Fibroblast of lung (primary cell): ENCODE measurements at regions not wholly inside any gene's neighbourhood (a gene's known extent, or its start where the extent isn't known, plus 50 kb on each side); places are given as distances from the start of the nearest gene placed in this dataset.

Experiments
- DNase-seq, 2 donors: peaks; one replicate each; pipeline versions ENCODE4 v3.0.0 to v3.0.0-alpha.2; 2010; ENCODE audit warnings: low read depth in 2 of 2
- H2AFZ ChIP-seq: 2 replicates; pipeline ENCODE4 v1.5.1; 2012; ENCODE audit warnings: low read length, control low read depth, inconsistent platforms
- H3K27ac ChIP-seq: 2 replicates; pipeline ENCODE4 v1.5.1; 2011; ENCODE audit warnings: low read length, control low read depth; ENCODE audit not compliant: insufficient read depth
- H3K27me3 ChIP-seq: 2 replicates; pipeline ENCODE4 v1.5.1; 2011; ENCODE audit warnings: mild to moderate bottlenecking, low read length; ENCODE audit not compliant: control insufficient read depth, insufficient read depth
- H3K36me3 ChIP-seq: 2 replicates; pipeline ENCODE4 v1.5.1; 2011; ENCODE audit warnings: low read length; ENCODE audit not compliant: control insufficient read depth, insufficient read depth
- H3K4me1 ChIP-seq: 2 replicates; pipeline ENCODE4 v1.5.1; 2011; ENCODE audit warnings: low read length; ENCODE audit not compliant: control insufficient read depth, insufficient read depth; ENCODE audit errors: extremely low read depth
- H3K4me2 ChIP-seq: 2 replicates; pipeline ENCODE4 v1.5.1; 2011; ENCODE audit warnings: low read length, control low read depth; ENCODE audit not compliant: insufficient read depth; ENCODE audit errors: extremely low read depth
- H3K4me3 ChIP-seq, 4 experiments: fragments of 200-600 bp in 1 of 4; sonication (generic) in 1 of 4; replicated peaks in 1 of 4; 2 replicates each; pipeline ENCODE4 v1.5.1; 2011 to 2016; ENCODE audit warnings: low read length in 4 of 4, low read depth in 3 of 4, mild to moderate bottlenecking in 3 of 4, control low read depth in 2 of 4, inconsistent platforms in 1 of 4, mixed read lengths in 1 of 4; ENCODE audit not compliant: insufficient read depth in 1 of 4; ENCODE audit errors: control extremely low read depth in 1 of 4
- H3K79me2 ChIP-seq: 2 replicates; pipeline ENCODE4 v1.5.1; 2012; ENCODE audit warnings: mild to moderate bottlenecking, low read length, inconsistent platforms; ENCODE audit not compliant: control insufficient read depth, insufficient read depth
- H3K9ac ChIP-seq: 2 replicates; pipeline ENCODE4 v1.5.1; 2011; ENCODE audit warnings: mild to moderate bottlenecking, low read length, control low read depth; ENCODE audit not compliant: insufficient read depth
- H3K9me3 ChIP-seq: 2 replicates; pipeline ENCODE4 v1.5.1; 2012; ENCODE audit warnings: low read depth, low read length; ENCODE audit not compliant: control insufficient read depth, insufficient read depth
- H4K20me1 ChIP-seq: 2 replicates; pipeline ENCODE4 v1.5.1; 2011; ENCODE audit warnings: low read length; ENCODE audit not compliant: control insufficient read depth, insufficient read depth; ENCODE audit errors: extremely low read depth
- CTCF ChIP-seq, 2 donors: IDR thresholded peaks in 1 of 2; conservative IDR thresholded peaks in 1 of 2; 1 replicate in 1 of 2; 2 replicates in 1 of 2; pipeline ENCODE4 v1.5.1; 2011 to 2012; ENCODE audit warnings: low read length in 2 of 2, control low read depth in 1 of 2, inconsistent platforms in 1 of 2, low read depth in 1 of 2, mild to moderate bottlenecking in 1 of 2
- EZH2 ChIP-seq: IDR thresholded peaks from 2 replicates; pipeline ENCODE4 v1.5.1; 2012; ENCODE audit warnings: low read length, control low read depth, mild to moderate bottlenecking; ENCODE audit errors: missing control alignments

DNA sequence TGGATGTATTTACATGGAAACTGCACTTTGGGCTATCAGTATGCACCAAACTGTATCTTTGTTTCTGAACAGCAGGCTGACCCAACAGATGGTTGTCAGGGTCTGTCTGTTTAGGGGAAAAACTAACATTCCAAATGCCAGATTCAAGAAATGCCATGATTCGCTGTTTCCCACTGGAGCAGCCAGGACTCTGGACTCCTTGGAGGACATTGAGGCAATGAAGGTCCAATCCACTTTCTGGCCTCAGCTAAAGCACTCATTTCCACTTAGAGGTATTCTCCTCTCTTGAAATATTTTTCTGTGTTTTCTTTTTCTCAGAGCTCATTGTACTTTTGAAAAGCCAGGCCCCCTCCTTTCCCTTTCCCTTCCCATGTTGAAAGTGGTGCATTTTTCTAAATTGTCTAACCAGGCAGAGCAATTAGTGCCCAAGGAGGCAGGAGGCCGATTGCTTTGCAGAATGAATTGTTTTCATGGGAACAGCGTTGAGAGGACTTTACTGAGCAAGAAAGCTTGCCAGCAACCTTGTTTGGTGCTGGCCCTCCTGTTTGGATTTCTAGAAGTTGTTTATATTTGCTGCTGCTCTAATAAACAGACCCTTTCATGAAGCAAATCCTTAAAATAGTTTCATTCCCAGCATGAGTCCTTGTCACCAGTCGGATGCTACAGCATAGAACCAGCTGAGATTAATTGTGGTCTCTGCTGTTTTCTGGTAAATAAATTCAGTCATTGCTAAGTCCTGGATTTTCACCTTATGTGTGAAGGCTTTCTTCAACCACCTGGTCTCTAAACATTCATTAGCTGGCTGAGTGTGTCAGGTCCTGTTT lies 132.8 kb upstream of the TAF11L2 start:
- Histone ChIP-seq H3K9me3 (no peaks in the 10 kb centered on the region), H3K27ac (no peak overlapping the region), H3K27me3 (no peaks in the 10 kb centered on the region), H3K4me1 (peaks cover 2% of the 10 kb centered on the region), H4K20me1 (no peaks in the 10 kb centered on the region), H3K4me3 (no peak overlapping the region), H3K4me2 (peak overlapping the region; percentile 8), H3K9ac (no peak overlapping the region), H3K36me3 (no peaks in the 10 kb centered on the region), H3K79me2 (no peaks in the 10 kb centered on the region), H2AFZ (no peak overlapping the region)
- peak in 1 of 2 donors; percentile 22 for DNase-seq
- TF ChIP-seq CTCF (conservative IDR thresholded peaks at IDR 0.05 in 1 of 2, IDR thresholded peaks at IDR 0.05 in 1 of 2; ENCODE audit: low read depth in 1 of 2, low read length in 2 of 2) (no peak), EZH2 (no peak)

DNA sequence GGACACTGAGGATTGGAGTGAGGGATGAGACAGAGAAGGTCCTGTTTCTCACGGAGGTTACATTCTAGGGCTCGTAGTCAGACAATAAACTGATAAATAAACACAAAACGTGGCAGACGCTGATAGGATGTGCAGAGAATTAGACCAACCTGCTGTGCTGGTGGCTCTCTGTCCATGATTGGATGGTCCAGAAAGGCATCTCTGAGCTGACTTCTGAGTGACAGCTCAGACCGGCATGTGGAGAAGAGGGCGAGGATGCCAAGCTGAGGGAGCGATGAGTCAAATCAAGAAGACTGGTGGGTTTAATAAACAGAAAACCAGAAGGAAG lies 132.3 kb upstream of the TAF11L2 start:
- Histone ChIP-seq H3K27ac (no peak overlapping the region), H4K20me1 (no peaks in the 10 kb centered on the region), H3K36me3 (no peaks in the 10 kb centered on the region), H3K9ac (no peak overlapping the region), H3K4me2 (peak overlapping the region; percentile 4), H3K9me3 (no peaks in the 10 kb centered on the region), H2AFZ (no peak overlapping the region), H3K4me1 (peaks cover 2% of the 10 kb centered on the region), H3K79me2 (no peaks in the 10 kb centered on the region), H3K27me3 (no peaks in the 10 kb centered on the region), H3K4me3 (no peak overlapping the region)
- TF ChIP-seq CTCF (conservative IDR thresholded peaks at IDR 0.05 in 1 of 2, IDR thresholded peaks at IDR 0.05 in 1 of 2; ENCODE audit: low read depth in 1 of 2, low read length in 2 of 2) (no peak), EZH2 (no peak)
- peak; percentile 22 to 77 for DNase-seq

GRCh38 chr5:17367256-17367840 lies 130.7 kb upstream of the TAF11L2 start:
- Histone ChIP-seq H3K4me1 (peaks cover 2% of the 10 kb centered on the region), H3K27me3 (no peaks in the 10 kb centered on the region), H3K9ac (no peak overlapping the region), H3K4me3 (no peak overlapping the region), H3K4me2 (no peak overlapping the region), H2AFZ (no peak overlapping the region), H3K9me3 (no peaks in the 10 kb centered on the region), H4K20me1 (no peaks in the 10 kb centered on the region), H3K79me2 (no peaks in the 10 kb centered on the region), H3K27ac (no peak overlapping the region), H3K36me3 (no peaks in the 10 kb centered on the region)
- DNase-seq, result no peak
- no peak for TF ChIP-seq CTCF (conservative IDR thresholded peaks at IDR 0.05 in 1 of 2, IDR thresholded peaks at IDR 0.05 in 1 of 2; ENCODE audit: low read depth in 1 of 2, low read length in 2 of 2)
- TF ChIP-seq EZH2, result no peak
